Panc1 (cell line): ENCODE measurements at regions not wholly inside any gene's neighbourhood (a gene's known extent, or its start where the extent isn't known, plus 50 kb on each side); places are given as distances from the start of the nearest gene placed in this dataset.

Source experiments
- ATAC-seq: fragments of 200-7000 bp; cut with Tn5 transposase; 2 replicates; pipeline ENCODE4 v1.9.1; 2020; ENCODE audit warnings: mild to moderate bottlenecking, moderate library complexity
- BruUV-seq: library from RNA; stranded (reverse); fragments of 400-500 nt; replicated peaks from 2 replicates; lab custom pipeline; 2021; lab: Mats Ljungman, UMichigan
- CTCF ChIA-PET: fragments of 300-600 bp; sonication (Branson Sonifier 250); formaldehyde crosslinking; loops from one replicate; lab custom pipeline; 2022; ENCODE audit warnings: antibody characterized with exemption; lab: Charles Lee
- POLR2A ChIA-PET: fragments of 300-600 bp; sonication (Branson Sonifier 250); formaldehyde crosslinking; loops from one replicate; lab custom pipeline; 2022; ENCODE audit warnings: antibody characterized with exemption; lab: Charles Lee
- DNase-seq: peaks from one replicate; pipeline ENCODE4 v3.0.0-alpha.2; 2010; ENCODE audit warnings: low read depth, low spot score
- H3K27ac ChIP-seq: 2 replicates; pipeline ENCODE4 v1.5.1; 2011; ENCODE audit warnings: mild to moderate bottlenecking, low read length, inconsistent platforms
- H3K27me3 ChIP-seq: fragments of 200-500 bp; sonication (Bioruptor generic); 2 replicates; pipeline ENCODE4 v1.6.0; 2014; ENCODE audit warnings: low read length, inconsistent platforms; ENCODE audit not compliant: control insufficient read depth, insufficient read depth
- H3K36me3 ChIP-seq: fragments of 200-500 bp; sonication (Bioruptor generic); 2 replicates; pipeline ENCODE4 v1.5.1; 2014; ENCODE audit warnings: inconsistent platforms, mild to moderate bottlenecking, low read length, moderate library complexity; ENCODE audit not compliant: control insufficient read depth, insufficient read depth
- H3K4me1 ChIP-seq: 2 replicates; pipeline ENCODE4 v1.5.1; 2011; ENCODE audit warnings: inconsistent platforms, mild to moderate bottlenecking, low read length, moderate library complexity; ENCODE audit not compliant: control insufficient read depth, insufficient read depth
- H3K4me3 ChIP-seq, 2 experiments: 2 replicates each; pipeline ENCODE4 v1.5.1; 2011 to 2012; ENCODE audit warnings: low read depth in 2 of 2, low read length in 2 of 2, mild to moderate bottlenecking in 2 of 2, inconsistent platforms in 1 of 2, moderate library complexity in 1 of 2
- H3K9me3 ChIP-seq: fragments of 200-500 bp; sonication (Bioruptor generic); 2 replicates; pipeline ENCODE4 v1.5.1; 2014; ENCODE audit warnings: low read depth, mild to moderate bottlenecking, inconsistent platforms, low read length, moderate library complexity; ENCODE audit not compliant: control insufficient read depth, insufficient read depth
- CTCF ChIP-seq: fragments of 450-650 bp; IDR thresholded peaks from 2 replicates; pipeline ENCODE4 v1.5.1; 2017; ENCODE audit warnings: mild to moderate bottlenecking
- POLR2AphosphoS5 ChIP-seq: IDR thresholded peaks from 2 replicates; pipeline ENCODE4 v1.6.1; 2012; ENCODE audit warnings: mild to moderate bottlenecking, low read depth, low read length, moderate library complexity
- REST ChIP-seq, 2 experiments: IDR thresholded peaks; 2 replicates each; pipeline ENCODE4 v1.6.1; 2011 to 2012; ENCODE audit warnings: low read depth in 2 of 2, control low read depth in 1 of 2, low read length in 1 of 2, mild to moderate bottlenecking in 1 of 2, moderate library complexity in 1 of 2; ENCODE audit not compliant: insufficient read depth in 1 of 2
- SIN3A ChIP-seq: IDR thresholded peaks from 2 replicates; pipeline ENCODE4 v1.6.1; 2012; ENCODE audit warnings: low read depth, mild to moderate bottlenecking, low read length, moderate library complexity, borderline replicate concordance; ENCODE audit not compliant: insufficient read depth
- TCF7L2 ChIP-seq: IDR thresholded peaks from 2 replicates; pipeline ENCODE4 v1.6.1; 2011; ENCODE audit warnings: mild to moderate bottlenecking, low read depth, low read length, inconsistent platforms
- in situ Hi-C: cut with HindIII; loops from 2 replicates; pipeline ENCODE4 v1.10.0; 2016; ENCODE audit warnings: low sequenced_read_pairs, low pct_unique_long_range_greater_than_20kb
- intact Hi-C: fragments of 100-400 bp; cut with micrococcal nuclease; formaldehyde crosslinking; loops from one replicate; pipeline ENCODE4 v1.10.0; 2022; ENCODE audit not compliant: unreplicated experiment

- ChIA-PET CTCF (no interaction called here), POLR2A (no interaction called here)
- TF ChIP-seq POLR2AphosphoS5 = no peak
- no peak for TF ChIP-seq SIN3A
- no peak for TF ChIP-seq TCF7L2
- no peak for ATAC-seq
- in situ Hi-C loops = no loop called here
- no peak overlapping the region for H3K27ac ChIP-seq
- no peak overlapping the region for H3K4me3 ChIP-seq
- H3K9me3 ChIP-seq = no peaks in the 10 kb centered on the region
- no TSS peak for BruUV-seq
- H3K4me1 ChIP-seq = no peaks in the 10 kb centered on the region
- intact Hi-C loops = no loop called here
- H3K36me3 ChIP-seq = no peaks in the 10 kb centered on the region
- no peak for DNase-seq
- H3K27me3 ChIP-seq = no peaks in the 10 kb centered on the region
Observed at GRCh38 chr4:104352211-104352610, 142.5 kb downstream of the CXXC4 start.

- CTCF ChIA-PET = no interaction called here
- ATAC-seq = no peak
- in situ Hi-C loops = no loop called here
- no peak overlapping the region for H3K27ac ChIP-seq
- BruUV-seq = no TSS peak
- no peaks in the 10 kb centered on the region for H3K27me3 ChIP-seq
- no peaks in the 10 kb centered on the region for H3K36me3 ChIP-seq
- no peaks in the 10 kb centered on the region for H3K4me1 ChIP-seq
- H3K4me3 ChIP-seq = no peak overlapping the region
- POLR2A ChIA-PET = no interaction called here
- no peak for TF ChIP-seq CTCF
- TF ChIP-seq REST (IDR thresholded peaks at IDR 0.05; ENCODE audit: insufficient read depth in 1 of 2, low read depth in 2 of 2, low read length in 1 of 2) = no peak
- no peak for TF ChIP-seq SIN3A
- TF ChIP-seq TCF7L2 = no peak
- TF ChIP-seq POLR2AphosphoS5 = no peak
- intact Hi-C loops = no loop called here
- no peak for DNase-seq
- no peaks in the 10 kb centered on the region for H3K9me3 ChIP-seq
Observed at GRCh38 chr4:104351706-104352105, 143.0 kb downstream of the CXXC4 start.

- CTCF ChIA-PET = no interaction called here
- ATAC-seq = no peak
- intact Hi-C loops = no loop called here
Observed at GRCh38 chr4:104345598-104346242, 149.0 kb downstream of the CXXC4 start.

More at GRCh38 chr4:104345598-104346242, 149.0 kb downstream of the CXXC4 start:
- TF ChIP-seq TCF7L2 (no peak), CTCF (no peak), POLR2AphosphoS5 (no peak), SIN3A (no peak), REST (IDR thresholded peaks at IDR 0.05; ENCODE audit: insufficient read depth in 1 of 2, low read depth in 2 of 2, low read length in 1 of 2) (no peak)
- DNase-seq = no peak
- no peak overlapping the region for H3K4me3 ChIP-seq
- H3K9me3 ChIP-seq = no peaks in the 10 kb centered on the region
- H3K4me1 ChIP-seq = no peaks in the 10 kb centered on the region
- no peaks in the 10 kb centered on the region for H3K36me3 ChIP-seq
- no peaks in the 10 kb centered on the region for H3K27me3 ChIP-seq
- POLR2A ChIA-PET = no interaction called here
- in situ Hi-C loops = no loop called here
- no peak overlapping the region for H3K27ac ChIP-seq
- BruUV-seq = no TSS peak
